K562 (cell line): ENCODE measurements at regions not wholly inside any gene's neighbourhood (a gene's known extent, or its start where the extent isn't known, plus 50 kb on each side); places are given as distances from the start of the nearest gene placed in this dataset.

Experiments
- ATAC-seq: fragments of 200-7000 bp; cut with Tn5 transposase; 3 replicates; pipeline ENCODE4 v1.9.1; 2020; ENCODE audit warnings: moderate library complexity
- BruUV-seq: library from RNA; stranded (reverse); fragments of 400-500 nt; replicated peaks from 2 replicates; lab custom pipeline; 2021; lab: Mats Ljungman, UMichigan
- CTCF ChIA-PET: fragments of 300-600 bp; formaldehyde crosslinking; extraction: SDS; loops from one replicate; lab custom pipeline; 2021; ENCODE audit warnings: low intra/inter-chr PET ratio; lab: Yijun Ruan, JAX
- POLR2A ChIA-PET: fragments of 300-600, 350-650 bp; sonication (Branson Sonifier 250); formaldehyde crosslinking; extraction: SDS; loops from one replicate; lab custom pipeline; 2021; ENCODE audit warnings: antibody characterized with exemption, inconsistent platforms; lab: Yijun Ruan, JAX
- DNase-seq, 4 experiments: peaks; one replicate each; pipeline versions ENCODE4 v3.0.0 to v3.0.0-alpha.2; 2011 to 2018; ENCODE audit warnings: low spot score in 3 of 4, mixed read lengths in 3 of 4; ENCODE audit errors: extremely low read depth in 1 of 4
- FAIRE-seq: peaks from 2 replicates; lab custom pipeline; 2011; peaks lifted over from hg19 to GRCh38; lab: Jason Lieb, UNC
- H2AFZ ChIP-seq: 2 replicates; pipeline ENCODE4 v1.6.0; 2011; ENCODE audit warnings: low read depth, low read length, control low read depth, inconsistent platforms
- H3K27ac ChIP-seq: fragments of 200-600 bp; 3 replicates; pipeline ENCODE4 v1.8.0; 2011; ENCODE audit warnings: low read depth, mild to moderate bottlenecking, control low read depth, inconsistent platforms, low read length, moderate library complexity, mixed read lengths; ENCODE audit errors: extremely low read depth
- H3K27me3 ChIP-seq, 2 experiments: fragments of 300-600 bp in 1 of 2; 2 replicates in 1 of 2; 3 replicates in 1 of 2; pipeline versions ENCODE4 v1.6.0 to v1.8.0; 2011; ENCODE audit warnings: inconsistent platforms in 2 of 2, low read length in 2 of 2, mild to moderate bottlenecking in 1 of 2, mixed read lengths in 1 of 2, moderate library complexity in 1 of 2; ENCODE audit not compliant: control insufficient read depth in 2 of 2, insufficient read depth in 2 of 2
- H3K36me3 ChIP-seq: fragments of 300-600 bp; 3 replicates; pipeline ENCODE4 v1.8.0; 2011; ENCODE audit warnings: mild to moderate bottlenecking, low read length, inconsistent platforms; ENCODE audit not compliant: control insufficient read depth, insufficient read depth
- H3K4me1 ChIP-seq, 2 experiments: fragments of 200-600 bp in 1 of 2; replicated peaks in 1 of 2; 2 replicates in 1 of 2; 3 replicates in 1 of 2; pipeline versions ENCODE4 v1.5.1 to v1.8.0; 2011; ENCODE audit warnings: inconsistent platforms in 2 of 2, low read length in 2 of 2, mild to moderate bottlenecking in 1 of 2, mixed read lengths in 1 of 2, moderate library complexity in 1 of 2; ENCODE audit not compliant: control insufficient read depth in 2 of 2, insufficient read depth in 2 of 2
- H3K4me2 ChIP-seq: 2 replicates; pipeline ENCODE4 v1.6.1; 2011; ENCODE audit warnings: low read length, control low read depth, inconsistent platforms, mixed read lengths; ENCODE audit not compliant: insufficient read depth
- H3K4me3 ChIP-seq: fragments of 200-600 bp; sonication (generic), shearing (Covaris generic); 2 replicates; pipeline ENCODE4 v1.5.1; 2016; ENCODE audit warnings: control low read depth, inconsistent platforms
- H3K79me2 ChIP-seq: fragments of 200-600 bp; 3 replicates; pipeline ENCODE4 v1.8.0; 2011; ENCODE audit warnings: low read length, inconsistent platforms; ENCODE audit not compliant: control insufficient read depth, insufficient read depth
- H3K9ac ChIP-seq, 2 experiments: 2 replicates each; pipeline versions ENCODE4 v1.6.0 to v1.6.1; 2011; ENCODE audit warnings: low read depth in 2 of 2, low read length in 2 of 2, control low read depth in 1 of 2, inconsistent platforms in 1 of 2, mild to moderate bottlenecking in 1 of 2, mixed read lengths in 1 of 2; ENCODE audit not compliant: insufficient read depth in 1 of 2
- H3K9me1 ChIP-seq: one replicate; pipeline ENCODE4 v1.6.0; 2011; ENCODE audit warnings: inconsistent platforms, mild to moderate bottlenecking, low read length, moderate library complexity; ENCODE audit not compliant: control insufficient read depth, insufficient read depth
- H3K9me3 ChIP-seq: replicated peaks from 2 replicates; pipeline ENCODE4 v1.5.1; 2011; ENCODE audit warnings: low read depth, low read length, inconsistent platforms; ENCODE audit not compliant: control insufficient read depth, insufficient read depth
- H4K20me1 ChIP-seq: replicated peaks from 2 replicates; pipeline ENCODE4 v1.6.1; 2011; ENCODE audit warnings: low read length, inconsistent platforms, mixed read lengths; ENCODE audit not compliant: control insufficient read depth, insufficient read depth
- CTCF ChIP-seq, 3 experiments: IDR thresholded peaks in 2 of 3; conservative IDR thresholded peaks in 1 of 3; 2 replicates each; pipeline ENCODE4 v1.5.1; 2011 to 2012; ENCODE audit warnings: low read length in 3 of 3, mild to moderate bottlenecking in 3 of 3, control low read depth in 2 of 3, improper control_type of control experiment in 1 of 3, inconsistent platforms in 1 of 3, low read depth in 1 of 3, mixed read lengths in 1 of 3, moderate library complexity in 1 of 3; ENCODE audit not compliant: insufficient read depth in 2 of 3
- RAD21 ChIP-seq, 2 experiments: fragments of 250-450 bp in 1 of 2; fragments of 450-650 bp in 1 of 2; sonication (Bioruptor Pico) in 1 of 2; formaldehyde crosslinking in 1 of 2; IDR thresholded peaks in 1 of 2; conservative IDR thresholded peaks in 1 of 2; 2 replicates each; pipeline versions ENCODE4 v1.4.0 to v1.8.0; 2020 to 2022; ENCODE audit warnings: mild to moderate bottlenecking in 2 of 2, moderate library complexity in 1 of 2
- REST ChIP-seq, 2 experiments: fragments of 450-650 bp; formaldehyde crosslinking in 1 of 2; IDR thresholded peaks; 2 replicates each; pipeline versions ENCODE4 v1.4.0 to v1.6.1; 2014 to 2020; ENCODE audit warnings: mild to moderate bottlenecking in 2 of 2, borderline replicate concordance in 1 of 2, low read depth in 1 of 2
- SMC3 ChIP-seq: conservative IDR thresholded peaks from 2 replicates; pipeline ENCODE4 v1.6.1; 2011; ENCODE audit warnings: low read depth, low read length, improper control_type of control experiment; ENCODE audit not compliant: insufficient read depth
- YBX1 ChIP-seq: fragments of 450-650 bp; IDR thresholded peaks from 2 replicates; pipeline ENCODE4 v1.7.1; 2016; ENCODE audit warnings: mild to moderate bottlenecking
- YY1 ChIP-seq, 3 experiments: IDR thresholded peaks; 2 replicates each; pipeline ENCODE4 v1.6.1; 2011; ENCODE audit warnings: low read length in 2 of 3, mild to moderate bottlenecking in 2 of 3, moderate library complexity in 2 of 3, borderline replicate concordance in 1 of 3, control low read depth in 1 of 3, low read depth in 1 of 3; ENCODE audit not compliant: insufficient read depth in 3 of 3, insufficient replicate concordance in 2 of 3, control insufficient read depth in 1 of 3, insufficient read length in 1 of 3; ENCODE audit errors: extremely low read depth in 1 of 3
- WGBS: fragments of 100-300 bp; shearing (Covaris generic); methylation state at CpG from one replicate; pipeline ENCODE4 v1.1.6; 2016; ENCODE audit warnings: low coverage, mixed read lengths; ENCODE audit not compliant: insufficient coverage; ENCODE audit errors: missing lambda C conversion rate; 5-methylcytosine and 5-hydroxymethylcytosine counted together
- in situ Hi-C: fragments of 300-500 bp; cut with MboI; formaldehyde crosslinking; loops from 4 replicates; pipeline ENCODE4 v1.15.0; 2018; ENCODE audit warnings: inconsistent platforms, mixed read lengths
- intact Hi-C: fragments of 100-400 bp; cut with micrococcal nuclease; formaldehyde crosslinking; loops from 2 replicates; pipeline ENCODE4 v1.14.2; 2022

- ATAC-seq (peak; percentile 89), DNase-seq (peak; percentile 51 to 71 (median 54)), FAIRE-seq (peak; percentile 88)
- Histone ChIP-seq H3K4me1 (peaks cover 6 to 12% of the 10 kb centered on the region in 2 experiments; a peak in 4 of 5 replicates), H3K9me1 (no peaks in the 10 kb centered on the region), H3K79me2 (no peaks in the 10 kb centered on the region), H4K20me1 (no peaks in the 10 kb centered on the region), H3K36me3 (no peaks in the 10 kb centered on the region), H3K27ac (no peak overlapping the region), H2AFZ (no peak overlapping the region), H3K9ac (no peak overlapping the region), H3K27me3 (peaks cover 0 to 13% of the 10 kb centered on the region in 2 experiments; a peak in 2 of 5 replicates), H3K4me3 (no peak overlapping the region), H3K4me2 (no peak overlapping the region), H3K9me3 (no peaks in the 10 kb centered on the region)
- intact Hi-C loops (no loop called here), in situ Hi-C loops (no loop called here)
- 39% methylated on average over 11 of the region's 11 CpGs for WGBS
- ChIA-PET CTCF (no interaction called here), POLR2A (interaction anchor here (1.1 to 1.3 kb wide), 2 partner anchors 20 to 313 kb away, joined by 3 to 4 read pairs; partner anchors contain the start of gene PCBD2)
- no TSS peak for BruUV-seq
- TF ChIP-seq YY1 (IDR thresholded peaks at IDR 0.05; ENCODE audit: borderline replicate concordance in 1 of 3, control insufficient read depth in 1 of 3, extremely low read depth in 1 of 3, insufficient read depth in 3 of 3, insufficient read length in 1 of 3, insufficient replicate concordance in 2 of 3, low read depth in 1 of 3, low read length in 2 of 3) (peak in 1 of 3 experiments; percentile 54), YBX1 (no peak), REST (IDR thresholded peaks at IDR 0.05; ENCODE audit: borderline replicate concordance) (peak; percentile 13; the same call in 1 of the 2 replicates), REST (CRISPR knock-in tag; IDR thresholded peaks at IDR 0.05; ENCODE audit: low read depth) (no peak), RAD21 (CRISPR knock-in tag; conservative IDR thresholded peaks at IDR 0.05 in 1 of 2, IDR thresholded peaks at IDR 0.05 in 1 of 2) (peak in 1 of 2 experiments; percentile 43; a peak in 2 of 4 replicates), SMC3 (0 out of 2 replicates have a peak, but pooled peaks have one; percentile 5), CTCF (IDR thresholded peaks at IDR 0.05 in 2 of 3, conservative IDR thresholded peaks at IDR 0.05 in 1 of 3; ENCODE audit: insufficient read depth in 2 of 3, low read depth in 1 of 3, low read length in 3 of 3) (peak; percentile 55 to 74 (median 67))
Measured at GRCh38 chr5:135217669-135218485, 181.2 kb downstream of the MACROH2A1 start.
